Neural progenitor cell (in vitro differentiated cells): ENCODE measurements at regions not wholly inside any gene's neighbourhood (a gene's known extent, or its start where the extent isn't known, plus 50 kb on each side); places are given as distances from the start of the nearest gene placed in this dataset.

Experiments used
- DNase-seq: peaks from one replicate; pipeline ENCODE4 v3.0.0-alpha.2; 2016; ENCODE audit warnings: low spot score
- H2AFZ ChIP-seq: fragments of 200-600 bp; sonication (generic); replicated peaks from 2 replicates; pipeline ENCODE4 v1.6.1; 2016; ENCODE audit warnings: antibody characterized with exemption
- H3F3A ChIP-seq: fragments of 200-600 bp; sonication (generic); 2 replicates; pipeline ENCODE4 v1.6.1; 2016; ENCODE audit warnings: antibody characterized with exemption, low read depth
- H3K27ac ChIP-seq: fragments of 200-600 bp; sonication (generic); 2 replicates; pipeline ENCODE4 v1.5.1; 2016; ENCODE audit warnings: mild to moderate bottlenecking
- H3K27me3 ChIP-seq: fragments of 200-600 bp; sonication (generic); 2 replicates; pipeline ENCODE4 v1.6.1; 2016; ENCODE audit warnings: mild to moderate bottlenecking, moderate library complexity
- H3K36me3 ChIP-seq: fragments of 200-600 bp; sonication (generic); 2 replicates; pipeline ENCODE4 v1.5.1; 2016
- H3K4me1 ChIP-seq: fragments of 200-600 bp; sonication (generic); 2 replicates; pipeline ENCODE4 v1.6.1; 2016; ENCODE audit warnings: mixed run types
- H3K4me2 ChIP-seq: fragments of 200-600 bp; sonication (generic); 2 replicates; pipeline ENCODE4 v1.6.1; 2016
- H3K4me3 ChIP-seq: fragments of 200-600 bp; sonication (generic); 2 replicates; pipeline ENCODE4 v1.5.1; 2016
- H3K79me2 ChIP-seq: fragments of 200-600 bp; sonication (generic); 2 replicates; pipeline ENCODE4 v1.6.1; 2016; ENCODE audit warnings: low read depth
- H3K9ac ChIP-seq: fragments of 200-600 bp; sonication (generic); 2 replicates; pipeline ENCODE4 v1.6.1; 2016
- H3K9me3 ChIP-seq: fragments of 200-600 bp; sonication (generic); 2 replicates; pipeline ENCODE4 v1.5.1; 2016; ENCODE audit warnings: low read depth
- H4K20me1 ChIP-seq: fragments of 200-600 bp; sonication (generic); 2 replicates; pipeline ENCODE4 v1.6.1; 2016; ENCODE audit warnings: low read depth
- H3K27ac Mint-ChIP-seq: 3 replicates; pipeline ENCODE4 v1.8.0; 2021; ENCODE audit warnings: mixed read lengths
- H3K27me3 Mint-ChIP-seq: 2 replicates; pipeline ENCODE4 v1.8.0; 2022; ENCODE audit warnings: low read depth, mild to moderate bottlenecking, inconsistent platforms, moderate library complexity, mixed read lengths; ENCODE audit not compliant: insufficient read depth
- H3K36me3 Mint-ChIP-seq: 3 replicates; pipeline ENCODE4 v1.8.0; 2021; ENCODE audit warnings: mixed read lengths
- H3K4me1 Mint-ChIP-seq: 3 replicates; pipeline ENCODE4 v1.8.0; 2021; ENCODE audit warnings: mixed read lengths
- H3K4me3 Mint-ChIP-seq: 3 replicates; pipeline ENCODE4 v1.8.0; 2021; ENCODE audit warnings: mild to moderate bottlenecking, moderate library complexity, mixed read lengths
- H3K9me3 Mint-ChIP-seq: 3 replicates; pipeline ENCODE4 v1.8.0; 2020; ENCODE audit warnings: mixed read lengths
- EZH2 ChIP-seq: fragments of 200-600 bp; sonication (generic); IDR thresholded peaks from 2 replicates; pipeline ENCODE4 v1.6.1; 2017; ENCODE audit warnings: antibody characterized with exemption, mild to moderate bottlenecking, moderate library complexity
- EZH2phosphoT487 ChIP-seq: fragments of 200-600 bp; sonication (generic); IDR thresholded peaks from 2 replicates; pipeline ENCODE4 v1.6.1; 2017; ENCODE audit warnings: antibody characterized with exemption
- TF ChIP-seq, protein P1 (sequence below): fragments of 200-600 bp; sonication (generic); IDR thresholded peaks from 2 replicates; pipeline ENCODE4 v1.5.1; 2017; ENCODE audit warnings: antibody characterized with exemption, mild to moderate bottlenecking

DNA sequence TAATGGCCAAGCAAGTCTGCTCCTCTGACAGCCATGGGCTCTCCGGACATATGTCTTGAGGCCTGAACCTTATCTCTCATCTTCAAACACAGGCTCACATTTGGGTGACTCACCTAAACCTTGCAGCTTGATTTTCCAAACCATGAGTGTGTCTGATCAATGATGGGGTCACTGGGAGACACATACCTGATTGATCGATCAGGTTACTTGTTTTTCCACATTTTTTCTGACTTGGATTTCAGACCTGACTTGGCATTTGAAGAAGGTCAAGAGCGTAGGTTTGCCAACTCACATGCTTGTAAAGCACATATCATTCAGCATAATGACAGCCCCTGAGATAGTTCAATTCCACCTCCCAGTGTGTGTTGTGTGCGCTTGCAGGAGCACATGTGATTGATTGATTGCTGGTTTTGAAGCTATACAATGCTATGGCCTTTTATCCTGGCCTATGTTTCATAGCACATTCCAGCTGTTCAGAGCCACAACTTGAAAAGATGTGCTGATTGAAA lies 116.7 kb upstream of the KIRREL3 start:
- H3K79me2 ChIP-seq, result no peaks in the 10 kb centered on the region
- no peaks in the 10 kb centered on the region for H3K36me3 ChIP-seq
- H3K27me3 ChIP-seq, result no peaks in the 10 kb centered on the region
- Mint-ChIP-seq H3K27me3 (no peaks in the 10 kb centered on the region), H3K27ac (no peak overlapping the region), H3K4me1 (peaks cover 4% of the 10 kb centered on the region), H3K4me3 (no peak overlapping the region), H3K36me3 (no peaks in the 10 kb centered on the region), H3K9me3 (no peaks in the 10 kb centered on the region)
- H3K27ac ChIP-seq, result no peak overlapping the region
- DNase-seq, result no peak
- H3K4me2 ChIP-seq, result no peak overlapping the region
- H3K9ac ChIP-seq, result no peak overlapping the region
- H3K4me3 ChIP-seq, result no peak overlapping the region
- H2AFZ ChIP-seq, result no peak overlapping the region
- no peak for TF ChIP-seq EZH2
- TF ChIP-seq, protein P1, sequence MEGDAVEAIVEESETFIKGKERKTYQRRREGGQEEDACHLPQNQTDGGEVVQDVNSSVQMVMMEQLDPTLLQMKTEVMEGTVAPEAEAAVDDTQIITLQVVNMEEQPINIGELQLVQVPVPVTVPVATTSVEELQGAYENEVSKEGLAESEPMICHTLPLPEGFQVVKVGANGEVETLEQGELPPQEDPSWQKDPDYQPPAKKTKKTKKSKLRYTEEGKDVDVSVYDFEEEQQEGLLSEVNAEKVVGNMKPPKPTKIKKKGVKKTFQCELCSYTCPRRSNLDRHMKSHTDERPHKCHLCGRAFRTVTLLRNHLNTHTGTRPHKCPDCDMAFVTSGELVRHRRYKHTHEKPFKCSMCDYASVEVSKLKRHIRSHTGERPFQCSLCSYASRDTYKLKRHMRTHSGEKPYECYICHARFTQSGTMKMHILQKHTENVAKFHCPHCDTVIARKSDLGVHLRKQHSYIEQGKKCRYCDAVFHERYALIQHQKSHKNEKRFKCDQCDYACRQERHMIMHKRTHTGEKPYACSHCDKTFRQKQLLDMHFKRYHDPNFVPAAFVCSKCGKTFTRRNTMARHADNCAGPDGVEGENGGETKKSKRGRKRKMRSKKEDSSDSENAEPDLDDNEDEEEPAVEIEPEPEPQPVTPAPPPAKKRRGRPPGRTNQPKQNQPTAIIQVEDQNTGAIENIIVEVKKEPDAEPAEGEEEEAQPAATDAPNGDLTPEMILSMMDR, result no peak
- TF ChIP-seq EZH2phosphoT487, result no peak
- no peaks in the 10 kb centered on the region for H4K20me1 ChIP-seq
- no peaks in the 10 kb centered on the region for H3F3A ChIP-seq
- H3K9me3 ChIP-seq, result no peaks in the 10 kb centered on the region
- H3K4me1 ChIP-seq, result no peaks in the 10 kb centered on the region

DNA sequence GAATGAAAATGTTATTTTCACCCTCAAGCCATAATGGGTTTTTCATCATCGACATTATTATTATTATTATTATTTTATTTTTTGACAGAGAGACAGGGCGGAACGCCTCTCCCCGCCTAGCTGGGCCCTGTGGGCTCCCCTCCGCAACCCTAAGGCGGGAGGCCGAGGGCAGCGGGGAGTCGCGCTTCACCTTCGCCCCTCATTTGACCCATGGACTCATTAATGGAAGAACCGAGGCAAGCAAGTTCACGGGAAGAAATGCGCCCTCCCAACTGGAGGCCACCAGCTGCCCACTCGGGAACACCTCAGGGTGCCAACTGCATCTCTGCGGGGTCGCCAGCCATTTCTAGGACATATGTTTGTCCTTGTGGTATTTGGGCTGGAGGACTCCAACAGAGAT lies 115.3 kb upstream of the KIRREL3 start:
- TF ChIP-seq EZH2phosphoT487 (no peak), EZH2 (no peak)
- TF ChIP-seq, protein P1, result no peak
- Histone ChIP-seq H3K36me3 (no peaks in the 10 kb centered on the region), H4K20me1 (no peaks in the 10 kb centered on the region), H3K9me3 (no peaks in the 10 kb centered on the region), H3K27ac (no peak overlapping the region), H3F3A (no peaks in the 10 kb centered on the region), H3K4me1 (peaks cover 6% of the 10 kb centered on the region), H3K79me2 (no peaks in the 10 kb centered on the region), H2AFZ (no peak overlapping the region), H3K9ac (no peak overlapping the region), H3K4me2 (no peak overlapping the region), H3K4me3 (no peak overlapping the region), H3K27me3 (no peaks in the 10 kb centered on the region)
- H3K4me1 Mint-ChIP-seq, result peaks cover 11% of the 10 kb centered on the region
- no peak overlapping the region for H3K4me3 Mint-ChIP-seq
- no peaks in the 10 kb centered on the region for H3K27me3 Mint-ChIP-seq
- no peaks in the 10 kb centered on the region for H3K36me3 Mint-ChIP-seq
- H3K9me3 Mint-ChIP-seq, result no peaks in the 10 kb centered on the region
- H3K27ac Mint-ChIP-seq, result no peak overlapping the region
- no peak for DNase-seq

DNA sequence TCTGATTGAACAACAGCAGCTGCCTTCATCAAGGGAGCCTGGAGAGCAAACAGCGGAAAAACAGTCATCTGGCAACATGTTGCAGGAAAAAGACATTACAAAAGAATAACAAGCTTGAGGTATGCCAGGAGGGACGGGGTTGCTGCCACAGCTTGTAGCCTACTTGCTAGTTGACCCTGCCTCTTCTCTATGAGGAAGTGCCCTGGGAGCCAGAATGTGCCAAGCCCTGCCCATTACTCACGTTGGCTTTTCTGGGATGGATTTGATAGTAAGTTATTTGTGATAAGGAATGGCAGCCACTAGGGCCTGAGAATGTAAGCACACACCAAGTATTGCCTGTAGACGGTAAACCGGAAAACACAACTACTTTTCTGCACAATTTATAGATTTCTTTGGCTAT lies 113.5 kb upstream of the KIRREL3 start:
- no peak for DNase-seq
- H2AFZ ChIP-seq, result no peak overlapping the region
- H3K79me2 ChIP-seq, result no peaks in the 10 kb centered on the region
- H3K27me3 ChIP-seq, result no peaks in the 10 kb centered on the region
- no peak overlapping the region for H3K4me2 ChIP-seq
- H3K36me3 ChIP-seq, result no peaks in the 10 kb centered on the region
- Mint-ChIP-seq H3K9me3 (no peaks in the 10 kb centered on the region), H3K36me3 (no peaks in the 10 kb centered on the region), H3K4me3 (no peak overlapping the region), H3K27me3 (peaks cover 3% of the 10 kb centered on the region), H3K27ac (no peak overlapping the region), H3K4me1 (peaks cover 27% of the 10 kb centered on the region)
- H4K20me1 ChIP-seq, result no peaks in the 10 kb centered on the region
- no peaks in the 10 kb centered on the region for H3F3A ChIP-seq
- H3K27ac ChIP-seq, result no peak overlapping the region
- TF ChIP-seq EZH2phosphoT487, result no peak
- TF ChIP-seq, protein P1, result no peak
- peaks cover 21% of the 10 kb centered on the region for H3K4me1 ChIP-seq
- no peak overlapping the region for H3K4me3 ChIP-seq
- H3K9ac ChIP-seq, result no peak overlapping the region
- H3K9me3 ChIP-seq, result no peaks in the 10 kb centered on the region
